NOMO-1 treated with DMSO at 0.1 percent for 48 hours (cell line): ENCODE measurements at regions not wholly inside any gene's neighbourhood (a gene's known extent, or its start where the extent isn't known, plus 50 kb on each side); places are given as distances from the start of the nearest gene placed in this dataset.

Experiments
- DNase-seq: peaks from one replicate; lab custom pipeline; 2025; ENCODE audit not compliant: unreplicated experiment; lab: John Stamatoyannopoulos, UW

GRCh38 chr19:28402701-28403290 is 810.2 kb downstream of the UQCRFS1 start:
- DNase-seq: no peak

- DNase-seq: no peak
Measured at GRCh38 chr19:28401739-28402424, 811.1 kb downstream of the UQCRFS1 start.

GRCh38 chr19:28400953-28401671 is 811.8 kb downstream of the UQCRFS1 start:
- DNase-seq: no peak

- DNase-seq: no peak
Measured at GRCh38 chr19:28399187-28399586, 813.8 kb downstream of the UQCRFS1 start.

GRCh38 chr19:28397800-28398199 is 815.2 kb downstream of the UQCRFS1 start:
- no peak for DNase-seq

- no peak for DNase-seq
Measured at GRCh38 chr19:28397306-28397705, 815.6 kb downstream of the UQCRFS1 start.

GRCh38 chr19:28396287-28396831 is 816.6 kb downstream of the UQCRFS1 start:
- DNase-seq: no peak

- no peak for DNase-seq
Measured at GRCh38 chr19:28394725-28395124, 818.2 kb downstream of the UQCRFS1 start.

- DNase-seq: peak; percentile 4
Measured at GRCh38 chr19:28393574-28394336, 819.2 kb downstream of the UQCRFS1 start.

- no peak for DNase-seq
Measured at GRCh38 chr19:28388988-28389387, 824.0 kb downstream of the UQCRFS1 start.

GRCh38 chr19:28387507-28387906 is 825.4 kb downstream of the UQCRFS1 start:
- no peak for DNase-seq

GRCh38 chr19:28386470-28386869 is 826.5 kb downstream of the UQCRFS1 start:
- DNase-seq: no peak

- no peak for DNase-seq
Measured at GRCh38 chr19:28386066-28386465, 826.9 kb downstream of the UQCRFS1 start.

GRCh38 chr19:28377077-28377476 is 835.9 kb downstream of the UQCRFS1 start:
- DNase-seq: no peak

GRCh38 chr19:28374971-28375370 is 838.0 kb downstream of the UQCRFS1 start:
- no peak for DNase-seq

GRCh38 chr19:28372576-28373247 is 840.2 kb downstream of the UQCRFS1 start:
- no peak for DNase-seq

- no peak for DNase-seq
Measured at GRCh38 chr19:28367146-28367545, 845.8 kb downstream of the UQCRFS1 start.

- no peak for DNase-seq
Measured at GRCh38 chr19:28363254-28363653, 849.7 kb downstream of the UQCRFS1 start.

GRCh38 chr19:28359431-28360414 is 853.2 kb downstream of the UQCRFS1 start:
- DNase-seq: no peak
